ENCODE measurements at regions not wholly inside any gene's neighbourhood (a gene's known extent, or its start where the extent isn't known, plus 50 kb on each side); places are given as distances from the start of the nearest gene placed in this dataset.

DNA sequence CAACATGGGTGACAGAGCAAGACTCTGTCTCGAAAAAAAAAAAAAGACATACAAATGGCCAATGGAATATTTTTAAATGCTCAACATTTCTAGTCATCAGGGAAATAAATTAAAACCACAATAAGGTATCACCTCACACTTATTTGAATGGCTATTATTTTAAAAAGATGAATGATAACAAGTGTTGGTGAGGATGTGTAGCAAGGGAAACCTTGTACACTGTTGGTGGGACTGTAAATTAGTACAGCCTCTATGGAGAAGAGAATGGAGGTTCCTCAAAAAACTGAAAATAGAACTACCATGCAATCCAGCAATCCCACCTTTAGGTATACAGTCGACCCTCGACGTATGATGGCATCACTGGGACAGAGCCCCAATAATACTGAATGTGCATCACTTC is 65.4 kb upstream of the DIP2C start:
- CTCF ChIA-PET (ENCODE audit: partially characterized antibody), result no interaction called here
- H3K56ac ChIP-seq (replicated peaks; ENCODE audit: insufficient read length, low read depth, low read length), result no peak overlapping the region
- H4K8ac ChIP-seq (ENCODE audit: extremely low read depth, insufficient read depth, low read length), result no peak overlapping the region
- FAIRE-seq, result no peak
- TF ChIP-seq PHF8 (conservative IDR thresholded peaks at IDR 0.05; ENCODE audit: low read depth, low read length) (no peak), SUZ12 (IDR thresholded peaks at IDR 0.05; ENCODE audit: low read length) (no peak), SP1 (IDR thresholded peaks at IDR 0.05; ENCODE audit: low read depth, low read length) (no peak), GABPA (IDR thresholded peaks at IDR 0.05; ENCODE audit: borderline replicate concordance, insufficient read depth, low read length) (no peak)
- TF ChIP-seq, protein P1, sequence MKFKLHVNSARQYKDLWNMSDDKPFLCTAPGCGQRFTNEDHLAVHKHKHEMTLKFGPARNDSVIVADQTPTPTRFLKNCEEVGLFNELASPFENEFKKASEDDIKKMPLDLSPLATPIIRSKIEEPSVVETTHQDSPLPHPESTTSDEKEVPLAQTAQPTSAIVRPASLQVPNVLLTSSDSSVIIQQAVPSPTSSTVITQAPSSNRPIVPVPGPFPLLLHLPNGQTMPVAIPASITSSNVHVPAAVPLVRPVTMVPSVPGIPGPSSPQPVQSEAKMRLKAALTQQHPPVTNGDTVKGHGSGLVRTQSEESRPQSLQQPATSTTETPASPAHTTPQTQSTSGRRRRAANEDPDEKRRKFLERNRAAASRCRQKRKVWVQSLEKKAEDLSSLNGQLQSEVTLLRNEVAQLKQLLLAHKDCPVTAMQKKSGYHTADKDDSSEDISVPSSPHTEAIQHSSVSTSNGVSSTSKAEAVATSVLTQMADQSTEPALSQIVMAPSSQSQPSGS (IDR thresholded peaks at IDR 0.05; ENCODE audit: low read length), result no peak
- no peak overlapping the region for H3K4ac ChIP-seq (replicated peaks; ENCODE audit: insufficient read length, low read depth, low read length)
- 0 out of 4 replicates have a peak, but pooled peaks cover 0 to 4% of the 10 kb centered on the region in 2 experiments for H3K9me3 ChIP-seq (ENCODE audit: insufficient read depth in 2 of 2, low read depth in 1 of 2, low read length in 1 of 2)
- H3K79me1 ChIP-seq (ENCODE audit: low read depth, low read length), result no peaks in the 10 kb centered on the region
- no peak overlapping the region for H2AK5ac ChIP-seq (ENCODE audit: low read depth, low read length)
- no peak overlapping the region for H3K18ac ChIP-seq (ENCODE audit: extremely low read depth, low read length)
- DNase-seq (ENCODE audit: low read depth in 1 of 2, low spot score in 2 of 2), result no peak
- H2BK120ac ChIP-seq (replicated peaks; ENCODE audit: low read depth, low read length), result no peak overlapping the region
- no peaks in the 10 kb centered on the region for H4K20me1 ChIP-seq (replicated peaks in 1 of 2; ENCODE audit: control insufficient read depth in 1 of 2, insufficient read depth in 2 of 2, low read length in 2 of 2)
- no peaks in the 10 kb centered on the region for H3K23me2 ChIP-seq (ENCODE audit: low read depth, low read length)
- H3K4me1 ChIP-seq (replicated peaks in 1 of 4; ENCODE audit: control insufficient read depth in 3 of 4, insufficient read depth in 4 of 4, low read length in 3 of 4), result no peaks in the 10 kb centered on the region
- POLR2A ChIA-PET (ENCODE audit: partially characterized antibody), result no interaction called here
- no peak overlapping the region for H4K5ac ChIP-seq (ENCODE audit: insufficient read length, low read depth, low read length)
- H2BK15ac ChIP-seq (ENCODE audit: low read length), result no peak overlapping the region
- H3K27ac ChIP-seq (ENCODE audit: low read depth, low read length), result no peak overlapping the region
- no peak overlapping the region for H2BK12ac ChIP-seq (ENCODE audit: low read depth, low read length)
- H4K91ac ChIP-seq (replicated peaks; ENCODE audit: insufficient read length, low read length), result no peak overlapping the region
- no peaks in the 10 kb centered on the region for H3K36me3 ChIP-seq (ENCODE audit: control insufficient read depth in 2 of 4, insufficient read depth in 4 of 4, low read length in 3 of 4)
- H2BK20ac ChIP-seq (ENCODE audit: low read length), result no peak overlapping the region
- H3K4me2 ChIP-seq (ENCODE audit: insufficient read depth in 1 of 2, low read depth in 2 of 2, low read length in 2 of 2), result no peak overlapping the region
- no peaks in the 10 kb centered on the region for H3K79me2 ChIP-seq (ENCODE audit: control insufficient read depth in 1 of 2, insufficient read depth in 2 of 2, low read length in 2 of 2)
- no peak overlapping the region for H3K9ac ChIP-seq (replicated peaks in 1 of 4; ENCODE audit: extremely low read depth in 1 of 4, low read depth in 3 of 4, low read length in 3 of 4)
- H2AFZ ChIP-seq (ENCODE audit: low read length), result no peak overlapping the region
- no peaks in the 10 kb centered on the region for H3K27me3 ChIP-seq (replicated peaks in 1 of 4; ENCODE audit: control insufficient read depth in 3 of 4, extremely low read depth in 1 of 4, insufficient read depth in 3 of 4, low read length in 3 of 4)
- no peak overlapping the region for H3K23ac ChIP-seq (ENCODE audit: insufficient read length)
- H3K14ac ChIP-seq (ENCODE audit: insufficient read length), result no peak overlapping the region
- no peak overlapping the region for H2BK5ac ChIP-seq (ENCODE audit: low read depth, low read length)
- H3K4me3 ChIP-seq (ENCODE audit: extremely low read depth in 1 of 4, insufficient read depth in 2 of 4, low read depth in 3 of 4, low read length in 4 of 4), result no peak overlapping the region
- WGBS, 2 experiments (ENCODE audit: extremely low coverage in 1 of 2, insufficient coverage in 1 of 2, insufficient read length in 1 of 2, insufficient replicate concordance in 2 of 2, low coverage in 1 of 2, low lambda C conversion rate in 2 of 2, missing lambda C conversion rate in 1 of 2), result 97% methylated on average over 4 of the region's 4 CpGs; no CpG with 5 or more reads in 1 of the 2 experiments
